HCT116 (cell line): ENCODE measurements at regions not wholly inside any gene's neighbourhood (a gene's known extent, or its start where the extent isn't known, plus 50 kb on each side); places are given as distances from the start of the nearest gene placed in this dataset.

Experiments used
- ATAC-seq: fragments of 200-7000 bp; cut with Tn5 transposase; 2 replicates; pipeline ENCODE4 v1.9.1; 2020; ENCODE audit warnings: mild to moderate bottlenecking, moderate library complexity
- BruUV-seq: library from RNA; stranded (reverse); fragments of 400-500 nt; replicated peaks from 2 replicates; lab custom pipeline; 2021; lab: Mats Ljungman, UMichigan
- CTCF ChIA-PET: fragments of 300-600 bp; sonication (Branson Sonifier 250); formaldehyde crosslinking; loops from one replicate; lab custom pipeline; 2021; ENCODE audit warnings: antibody characterized with exemption; lab: Charles Lee
- POLR2A ChIA-PET: fragments of 300-600, 350-600 bp; sonication (Branson Sonifier 250); formaldehyde crosslinking; loops from one replicate; lab custom pipeline; 2021; ENCODE audit warnings: antibody characterized with exemption; lab: Charles Lee
- RAD21 ChIA-PET, 2 experiments: fragments of 300-600 bp; sonication (Branson Sonifier 250); formaldehyde crosslinking; loops; one replicate each; lab custom pipeline; 2023; ENCODE audit warnings: low total read pairs in 2 of 2; ENCODE audit not compliant: uncharacterized antibody in 2 of 2, unreplicated experiment in 2 of 2, low non-redundant PET in 1 of 2; lab: Charles Lee
- DNase-seq: peaks from one replicate; pipeline ENCODE4 v3.0.0-alpha.2; 2010; ENCODE audit warnings: low read depth, low spot score
- H2AFZ ChIP-seq: fragments of 200-600 bp; shearing (Covaris generic), sonication (generic); 2 replicates; pipeline ENCODE4 v1.6.1; 2017; ENCODE audit warnings: low read depth, mixed run types, mixed read lengths, antibody characterized with exemption, low read length; ENCODE audit not compliant: poor library complexity, severe bottlenecking
- H3K27ac ChIP-seq: 2 replicates; pipeline ENCODE4 v1.5.1; 2012; ENCODE audit warnings: low read depth, low read length
- H3K27me3 ChIP-seq: fragments of 200-600 bp; sonication (generic); 2 replicates; pipeline ENCODE4 v1.6.1; 2016; ENCODE audit warnings: mixed run types, low read length, mixed read lengths; ENCODE audit not compliant: insufficient read depth
- H3K36me3 ChIP-seq, 2 experiments: fragments of 200-500 bp in 1 of 2; fragments of 200-600 bp in 1 of 2; sonication (Bioruptor generic) in 1 of 2; sonication (generic) in 1 of 2; 2 replicates each; pipeline versions ENCODE4 v1.5.1 to v1.6.1; 2014 to 2016; ENCODE audit warnings: low read length in 2 of 2, inconsistent platforms in 1 of 2, mixed read lengths in 1 of 2, mixed run types in 1 of 2; ENCODE audit not compliant: insufficient read depth in 2 of 2, control insufficient read depth in 1 of 2
- H3K4me1 ChIP-seq, 2 experiments: fragments of 200-600 bp in 1 of 2; sonication (generic) in 1 of 2; 2 replicates each; pipeline versions ENCODE4 v1.5.1 to v1.6.1; 2012 to 2017; ENCODE audit warnings: low read length in 2 of 2, inconsistent platforms in 1 of 2, mild to moderate bottlenecking in 1 of 2, mixed read lengths in 1 of 2, mixed run types in 1 of 2, moderate library complexity in 1 of 2; ENCODE audit not compliant: insufficient read depth in 2 of 2, control insufficient read depth in 1 of 2
- H3K4me2 ChIP-seq: fragments of 200-600 bp; sonication (generic); 2 replicates; pipeline ENCODE4 v1.6.1; 2017; ENCODE audit warnings: mixed run types, low read length, mixed read lengths
- H3K4me3 ChIP-seq, 2 experiments: fragments of 200-600 bp in 1 of 2; sonication (generic) in 1 of 2; replicated peaks in 1 of 2; 2 replicates each; pipeline ENCODE4 v1.5.1; 2011 to 2016; ENCODE audit warnings: low read length in 2 of 2, control low read depth in 1 of 2, low read depth in 1 of 2, mild to moderate bottlenecking in 1 of 2, mixed read lengths in 1 of 2, mixed run types in 1 of 2
- H3K79me2 ChIP-seq: fragments of 200-600 bp; sonication (generic); 2 replicates; pipeline ENCODE4 v1.6.1; 2017; ENCODE audit warnings: mild to moderate bottlenecking, mixed run types, low read length, moderate library complexity, mixed read lengths; ENCODE audit not compliant: insufficient read depth
- H3K9ac ChIP-seq: fragments of 200-600 bp; sonication (generic); 2 replicates; pipeline ENCODE4 v1.6.1; 2016; ENCODE audit warnings: low read length, mixed read lengths
- H3K9me2 ChIP-seq: fragments of 200-600 bp; sonication (generic), shearing (Covaris generic); 2 replicates; pipeline ENCODE4 v1.6.1; 2017; ENCODE audit warnings: mixed run types, mild to moderate bottlenecking, moderate library complexity; ENCODE audit not compliant: insufficient read depth
- H3K9me3 ChIP-seq, 2 experiments: fragments of 200-500 bp in 1 of 2; fragments of 200-600 bp in 1 of 2; sonication (Bioruptor generic) in 1 of 2; sonication (generic) in 1 of 2; 2 replicates each; pipeline ENCODE4 v1.6.1; 2014 to 2017; ENCODE audit warnings: low read length in 2 of 2, mixed read lengths in 2 of 2, inconsistent platforms in 1 of 2, low read depth in 1 of 2, mild to moderate bottlenecking in 1 of 2, mixed run types in 1 of 2, moderate library complexity in 1 of 2; ENCODE audit not compliant: control insufficient read depth in 1 of 2, insufficient read depth in 1 of 2
- H4K20me1 ChIP-seq: fragments of 200-600 bp; sonication (generic), shearing (Covaris generic); 2 replicates; pipeline ENCODE4 v1.6.1; 2017; ENCODE audit warnings: mixed run types, mild to moderate bottlenecking, moderate library complexity; ENCODE audit not compliant: insufficient read depth
- CBX3 ChIP-seq: IDR thresholded peaks from 2 replicates; pipeline ENCODE4 v1.6.1; 2012; ENCODE audit warnings: low read depth
- CEBPB ChIP-seq: IDR thresholded peaks from 2 replicates; pipeline ENCODE4 v1.6.1; 2012; ENCODE audit warnings: low read depth
- EZH2 ChIP-seq: fragments of 200-600 bp; sonication (generic); IDR thresholded peaks from 2 replicates; pipeline ENCODE4 v1.6.1; 2017; ENCODE audit warnings: antibody characterized with exemption, mixed run types
- SIN3A ChIP-seq: IDR thresholded peaks from 2 replicates; pipeline ENCODE4 v1.6.1; 2012; ENCODE audit warnings: low read depth
- TCF7L2 ChIP-seq: IDR thresholded peaks from 2 replicates; pipeline ENCODE4 v1.7.0; 2011; ENCODE audit warnings: borderline replicate concordance, inconsistent platforms; ENCODE audit not compliant: insufficient read depth, insufficient read length; ENCODE audit errors: extremely low read depth
- intact Hi-C: fragments of 100-400 bp; cut with micrococcal nuclease; formaldehyde crosslinking; loops from 2 replicates; pipeline ENCODE4 v1.10.0; 2022
- TF ChIP-seq, protein P1 (sequence below), 3 experiments: fragments of 200-600 bp in 1 of 3; sonication (generic) in 1 of 3; IDR thresholded peaks in 2 of 3; conservative IDR thresholded peaks in 1 of 3; 2 replicates each; pipeline ENCODE4 v1.5.1; 2012 to 2017; ENCODE audit warnings: low read depth in 2 of 3, low read length in 2 of 3, antibody characterized with exemption in 1 of 3, borderline replicate concordance in 1 of 3, control low read depth in 1 of 3, mild to moderate bottlenecking in 1 of 3, mixed read lengths in 1 of 3, mixed run types in 1 of 3, moderate library complexity in 1 of 3; ENCODE audit not compliant: insufficient read depth in 1 of 3
- TF ChIP-seq, protein P2 (sequence below): IDR thresholded peaks from 2 replicates; pipeline ENCODE4 v1.6.1; 2012
- TF ChIP-seq, protein P3 (sequence below): IDR thresholded peaks from 2 replicates; pipeline ENCODE4 v1.6.1; 2012

DNA sequence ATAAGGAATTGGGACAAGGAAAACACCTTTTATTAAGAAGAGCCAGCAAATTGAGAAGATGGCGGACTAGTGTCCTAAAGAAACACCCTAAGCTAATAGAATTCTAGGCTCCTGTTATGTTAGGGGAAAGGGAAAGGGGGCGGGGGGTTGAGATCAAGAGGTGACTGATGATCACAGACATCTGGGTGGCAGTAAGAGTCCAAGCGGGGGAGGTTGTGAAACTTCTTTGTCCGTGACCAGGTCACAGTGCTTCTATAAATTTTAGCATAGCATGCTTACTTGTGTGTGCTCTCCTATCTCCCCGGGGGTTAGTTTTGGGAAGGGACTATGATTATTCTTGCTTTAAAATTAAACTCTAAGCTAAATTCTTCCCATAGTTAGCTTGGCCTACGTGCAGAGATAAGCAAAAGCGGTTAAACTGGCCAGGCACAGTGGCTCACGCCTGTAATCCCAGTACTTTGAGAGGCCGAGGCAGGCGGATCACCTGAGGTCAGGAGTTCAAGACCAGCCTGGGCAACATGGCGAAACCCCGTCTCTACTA lies 262.1 kb downstream of the SKIDA1 start (continued):
- TF ChIP-seq, protein P1, sequence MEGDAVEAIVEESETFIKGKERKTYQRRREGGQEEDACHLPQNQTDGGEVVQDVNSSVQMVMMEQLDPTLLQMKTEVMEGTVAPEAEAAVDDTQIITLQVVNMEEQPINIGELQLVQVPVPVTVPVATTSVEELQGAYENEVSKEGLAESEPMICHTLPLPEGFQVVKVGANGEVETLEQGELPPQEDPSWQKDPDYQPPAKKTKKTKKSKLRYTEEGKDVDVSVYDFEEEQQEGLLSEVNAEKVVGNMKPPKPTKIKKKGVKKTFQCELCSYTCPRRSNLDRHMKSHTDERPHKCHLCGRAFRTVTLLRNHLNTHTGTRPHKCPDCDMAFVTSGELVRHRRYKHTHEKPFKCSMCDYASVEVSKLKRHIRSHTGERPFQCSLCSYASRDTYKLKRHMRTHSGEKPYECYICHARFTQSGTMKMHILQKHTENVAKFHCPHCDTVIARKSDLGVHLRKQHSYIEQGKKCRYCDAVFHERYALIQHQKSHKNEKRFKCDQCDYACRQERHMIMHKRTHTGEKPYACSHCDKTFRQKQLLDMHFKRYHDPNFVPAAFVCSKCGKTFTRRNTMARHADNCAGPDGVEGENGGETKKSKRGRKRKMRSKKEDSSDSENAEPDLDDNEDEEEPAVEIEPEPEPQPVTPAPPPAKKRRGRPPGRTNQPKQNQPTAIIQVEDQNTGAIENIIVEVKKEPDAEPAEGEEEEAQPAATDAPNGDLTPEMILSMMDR (IDR thresholded peaks at IDR 0.05 in 2 of 3, conservative IDR thresholded peaks at IDR 0.05 in 1 of 3; ENCODE audit: borderline replicate concordance in 1 of 3, insufficient read depth in 1 of 3, low read depth in 2 of 3, low read length in 2 of 3), result no peak

DNA sequence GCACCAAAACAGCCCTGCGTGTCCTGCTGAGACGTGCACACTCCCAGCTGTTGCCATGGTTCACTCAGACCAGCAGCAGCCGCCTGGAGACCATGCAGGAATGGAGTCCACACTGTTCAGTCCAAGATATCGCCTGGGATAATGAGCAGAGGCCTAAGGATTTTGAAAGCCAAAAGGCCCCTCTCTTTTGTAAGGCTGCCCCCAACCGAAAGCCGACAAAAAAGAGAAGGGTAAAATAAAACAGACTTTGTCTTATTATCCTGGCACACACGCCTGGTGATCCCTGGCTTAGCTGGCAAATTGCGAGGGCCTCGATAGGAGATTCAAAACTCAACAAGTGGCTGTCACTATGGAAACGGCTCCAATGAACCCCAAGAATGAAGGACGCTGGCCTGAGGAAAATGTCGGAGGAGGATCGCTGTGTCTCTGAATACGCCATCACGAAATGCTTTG lies 263.6 kb downstream of the SKIDA1 start:
- Histone ChIP-seq H3K9me3 (no peaks in the 10 kb centered on the region), H3K27me3 (no peaks in the 10 kb centered on the region), H3K9ac (no peak overlapping the region), H4K20me1 (no peaks in the 10 kb centered on the region), H3K4me1 (peaks cover 7 to 8% of the 10 kb centered on the region in 2 experiments), H3K36me3 (no peaks in the 10 kb centered on the region), H3K9me2 (no peaks in the 10 kb centered on the region), H3K79me2 (no peaks in the 10 kb centered on the region), H2AFZ (no peak overlapping the region), H3K27ac (no peak overlapping the region), H3K4me2 (no peak overlapping the region), H3K4me3 (no peak overlapping the region)
- DNase-seq (no peak), ATAC-seq (no peak)
- ChIA-PET POLR2A (no interaction called here), CTCF (no interaction called here), RAD21 (no interaction called here)
- no peak for TF ChIP-seq SIN3A
- no peak for TF ChIP-seq CEBPB
- TF ChIP-seq, protein P1 (IDR thresholded peaks at IDR 0.05 in 2 of 3, conservative IDR thresholded peaks at IDR 0.05 in 1 of 3; ENCODE audit: borderline replicate concordance in 1 of 3, insufficient read depth in 1 of 3, low read depth in 2 of 3, low read length in 2 of 3), result no peak
- TF ChIP-seq, protein P2, sequence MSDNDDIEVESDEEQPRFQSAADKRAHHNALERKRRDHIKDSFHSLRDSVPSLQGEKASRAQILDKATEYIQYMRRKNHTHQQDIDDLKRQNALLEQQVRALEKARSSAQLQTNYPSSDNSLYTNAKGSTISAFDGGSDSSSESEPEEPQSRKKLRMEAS, result no peak
- no peak for TF ChIP-seq CBX3
- TF ChIP-seq TCF7L2, result no peak
- TF ChIP-seq, protein P3, sequence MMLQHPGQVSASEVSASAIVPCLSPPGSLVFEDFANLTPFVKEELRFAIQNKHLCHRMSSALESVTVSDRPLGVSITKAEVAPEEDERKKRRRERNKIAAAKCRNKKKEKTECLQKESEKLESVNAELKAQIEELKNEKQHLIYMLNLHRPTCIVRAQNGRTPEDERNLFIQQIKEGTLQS, result no peak
- no peak for TF ChIP-seq EZH2
- intact Hi-C loops, result no loop called here
- no TSS peak for BruUV-seq
